H1 (cell line): ENCODE measurements at regions not wholly inside any gene's neighbourhood (a gene's known extent, or its start where the extent isn't known, plus 50 kb on each side); places are given as distances from the start of the nearest gene placed in this dataset.

ENCODE experiments used
- CTCF ChIA-PET: fragments of 300-600 bp; sonication (Branson Sonifier 250); formaldehyde crosslinking; loops from one replicate; lab custom pipeline; 2021; ENCODE audit not compliant: partially characterized antibody; lab: Charles Lee
- POLR2A ChIA-PET: fragments of 300-600 bp; sonication (Branson Sonifier 250); formaldehyde crosslinking; loops from one replicate; lab custom pipeline; 2021; ENCODE audit warnings: inconsistent platforms; ENCODE audit not compliant: partially characterized antibody; lab: Charles Lee
- DNase-seq, 2 experiments: peaks; one replicate each; pipeline versions ENCODE4 v3.0.0 to v3.0.0-alpha.2; 2010 to 2022; ENCODE audit warnings: low spot score in 2 of 2, low read depth in 1 of 2, mixed read lengths in 1 of 2
- FAIRE-seq: peaks from 2 replicates; lab custom pipeline; 2011; peaks lifted over from hg19 to GRCh38; lab: Jason Lieb, UNC
- H2AFZ ChIP-seq: 2 replicates; pipeline ENCODE4 v1.8.1; 2012; ENCODE audit warnings: low read length, inconsistent platforms
- H2AK5ac ChIP-seq: 2 replicates; pipeline ENCODE4 v1.6.1; 2013; ENCODE audit warnings: low read depth, low read length
- H2BK120ac ChIP-seq: replicated peaks from 2 replicates; pipeline ENCODE3; 2013; ENCODE audit warnings: low read depth, low read length, inconsistent platforms
- H2BK12ac ChIP-seq: 2 replicates; pipeline ENCODE4 v1.6.1; 2013; ENCODE audit warnings: low read depth, low read length
- H2BK15ac ChIP-seq: 2 replicates; pipeline ENCODE4 v1.6.1; 2013; ENCODE audit warnings: low read length
- H2BK20ac ChIP-seq: 2 replicates; pipeline ENCODE4 v1.6.1; 2013; ENCODE audit warnings: low read length
- H2BK5ac ChIP-seq: 2 replicates; pipeline ENCODE4 v1.6.1; 2013; ENCODE audit warnings: low read depth, low read length
- H3K14ac ChIP-seq: 2 replicates; pipeline ENCODE4 v1.6.1; 2013; ENCODE audit warnings: inconsistent platforms; ENCODE audit not compliant: insufficient read length
- H3K18ac ChIP-seq: 2 replicates; pipeline ENCODE4 v1.6.1; 2013; ENCODE audit warnings: low read length; ENCODE audit errors: extremely low read depth
- H3K23ac ChIP-seq: 2 replicates; pipeline ENCODE4 v1.6.1; 2013; ENCODE audit warnings: inconsistent platforms; ENCODE audit not compliant: insufficient read length
- H3K23me2 ChIP-seq: 2 replicates; pipeline ENCODE4 v1.6.1; 2013; ENCODE audit warnings: low read depth, low read length
- H3K27ac ChIP-seq: 2 replicates; pipeline ENCODE4 v1.6.1; 2011; ENCODE audit warnings: low read depth, low read length, inconsistent platforms
- H3K27me3 ChIP-seq, 4 experiments: replicated peaks in 1 of 4; 1 replicate in 1 of 4; 2 replicates in 3 of 4; pipeline versions ENCODE4 v1.6.1 to v1.8.1; 2011 to 2013; ENCODE audit warnings: low read length in 3 of 4, mild to moderate bottlenecking in 3 of 4, inconsistent platforms in 2 of 4, mixed read lengths in 2 of 4, moderate library complexity in 1 of 4; ENCODE audit not compliant: control insufficient read depth in 3 of 4, insufficient read depth in 3 of 4; ENCODE audit errors: extremely low read depth in 1 of 4
- H3K36me3 ChIP-seq, 4 experiments: 2 replicates each; pipeline versions ENCODE4 v1.6.1 to v1.8.1; 2011 to 2013; ENCODE audit warnings: mild to moderate bottlenecking in 4 of 4, low read length in 3 of 4, moderate library complexity in 2 of 4, control low read depth in 1 of 4, inconsistent platforms in 1 of 4; ENCODE audit not compliant: insufficient read depth in 4 of 4, control insufficient read depth in 2 of 4
- H3K4ac ChIP-seq: replicated peaks from 2 replicates; pipeline ENCODE3; 2013; ENCODE audit warnings: low read length, low read depth, mixed read lengths, inconsistent platforms; ENCODE audit not compliant: insufficient read length
- H3K4me1 ChIP-seq, 4 experiments: replicated peaks in 1 of 4; 1 replicate in 1 of 4; 2 replicates in 3 of 4; pipeline versions ENCODE4 v1.6.1 to v1.8.1; 2011 to 2013; ENCODE audit warnings: low read length in 3 of 4, inconsistent platforms in 2 of 4, mixed read lengths in 1 of 4; ENCODE audit not compliant: insufficient read depth in 4 of 4, control insufficient read depth in 3 of 4
- H3K4me2 ChIP-seq, 2 experiments: 2 replicates each; pipeline versions ENCODE4 v1.6.1 to v1.8.1; 2011 to 2013; ENCODE audit warnings: low read depth in 2 of 2, low read length in 2 of 2, control low read depth in 1 of 2, inconsistent platforms in 1 of 2, mild to moderate bottlenecking in 1 of 2; ENCODE audit not compliant: insufficient read depth in 1 of 2
- H3K4me3 ChIP-seq, 4 experiments: fragments of 200-600, 300-600 bp in 1 of 4; sonication (generic), shearing (Covaris generic), sonication (Bioruptor Twin) in 1 of 4; 2 replicates each; pipeline versions ENCODE4 v1.5.1 to v1.8.1; 2011 to 2016; ENCODE audit warnings: low read length in 4 of 4, low read depth in 3 of 4, control low read depth in 2 of 4, inconsistent platforms in 2 of 4, mild to moderate bottlenecking in 2 of 4, mixed read lengths in 1 of 4, moderate library complexity in 1 of 4; ENCODE audit not compliant: insufficient read depth in 2 of 4; ENCODE audit errors: extremely low read depth in 1 of 4
- H3K56ac ChIP-seq: replicated peaks from 2 replicates; pipeline ENCODE3; 2013; ENCODE audit warnings: low read depth, mild to moderate bottlenecking, mixed read lengths, low read length, inconsistent platforms; ENCODE audit not compliant: insufficient read length
- H3K79me1 ChIP-seq: 2 replicates; pipeline ENCODE4 v1.6.1; 2013; ENCODE audit warnings: low read depth, low read length, control low read depth
- H3K79me2 ChIP-seq, 2 experiments: 2 replicates each; pipeline versions ENCODE4 v1.6.1 to v1.8.1; 2012 to 2013; ENCODE audit warnings: low read length in 2 of 2, mild to moderate bottlenecking in 2 of 2, inconsistent platforms in 1 of 2; ENCODE audit not compliant: insufficient read depth in 2 of 2, control insufficient read depth in 1 of 2
- H3K9ac ChIP-seq, 4 experiments: replicated peaks in 1 of 4; 1 replicate in 1 of 4; 2 replicates in 3 of 4; pipeline versions ENCODE4 v1.6.1 to v1.8.1; 2011 to 2013; ENCODE audit warnings: low read depth in 3 of 4, low read length in 3 of 4, control low read depth in 2 of 4, mild to moderate bottlenecking in 2 of 4, moderate library complexity in 2 of 4, inconsistent platforms in 1 of 4; ENCODE audit errors: extremely low read depth in 1 of 4
- H3K9me3 ChIP-seq, 2 experiments: 2 replicates each; pipeline versions ENCODE4 v1.6.1 to v1.8.1; 2012 to 2013; ENCODE audit warnings: mild to moderate bottlenecking in 2 of 2, moderate library complexity in 2 of 2, control low read depth in 1 of 2, inconsistent platforms in 1 of 2, low read depth in 1 of 2, low read length in 1 of 2, mixed read lengths in 1 of 2; ENCODE audit not compliant: insufficient read depth in 2 of 2
- H4K20me1 ChIP-seq, 2 experiments: replicated peaks in 1 of 2; 2 replicates each; pipeline versions ENCODE3 to v1.8.1; 2011 to 2013; ENCODE audit warnings: inconsistent platforms in 2 of 2, low read length in 2 of 2, mild to moderate bottlenecking in 1 of 2; ENCODE audit not compliant: insufficient read depth in 2 of 2, control insufficient read depth in 1 of 2
- H4K5ac ChIP-seq: 2 replicates; pipeline ENCODE4 v1.6.1; 2013; ENCODE audit warnings: low read length, low read depth, mixed read lengths, inconsistent platforms; ENCODE audit not compliant: insufficient read length
- H4K8ac ChIP-seq: 2 replicates; pipeline ENCODE4 v1.8.0; 2013; ENCODE audit warnings: mild to moderate bottlenecking, moderate library complexity, low read length, inconsistent platforms; ENCODE audit not compliant: insufficient read depth; ENCODE audit errors: extremely low read depth
- H4K91ac ChIP-seq: replicated peaks from 2 replicates; pipeline ENCODE3; 2013; ENCODE audit warnings: low read length, mixed read lengths, inconsistent platforms; ENCODE audit not compliant: insufficient read length
- HDAC6 ChIP-seq: IDR thresholded peaks from one replicate; pipeline ENCODE4 v1.7.1; 2012; ENCODE audit warnings: low read depth, mild to moderate bottlenecking, inconsistent platforms, low read length, moderate library complexity
- NANOG ChIP-seq: IDR thresholded peaks from 2 replicates; pipeline ENCODE4 v1.6.1; 2011; ENCODE audit warnings: low read length, low read depth, mild to moderate bottlenecking, inconsistent platforms; ENCODE audit not compliant: insufficient read depth, poor library complexity, severe bottlenecking
- SIRT6 ChIP-seq: IDR thresholded peaks from one replicate; pipeline ENCODE4 v1.7.1; 2012; ENCODE audit warnings: low read length, inconsistent platforms
- SP4 ChIP-seq: IDR thresholded peaks from 2 replicates; pipeline ENCODE4 v1.6.1; 2012; ENCODE audit warnings: low read length, inconsistent platforms
- TAF1 ChIP-seq: IDR thresholded peaks from 2 replicates; pipeline ENCODE4 v1.6.1; 2011; ENCODE audit warnings: mild to moderate bottlenecking, low read depth, low read length
- TCF12 ChIP-seq: IDR thresholded peaks from 2 replicates; pipeline ENCODE4 v1.6.1; 2011; ENCODE audit warnings: low read depth, mild to moderate bottlenecking, low read length
- ZNF274 ChIP-seq: IDR thresholded peaks from 2 replicates; pipeline ENCODE4 v1.7.0; 2012; ENCODE audit warnings: low read length, borderline replicate concordance; ENCODE audit errors: extremely low read depth
- WGBS, 2 experiments: shearing (Covaris generic) in 1 of 2; methylation state at CpG; one replicate each; pipeline versions ENCODE4 v1.1.6 to v1.1.7; 2013 to 2015; ENCODE audit warnings: low lambda C conversion rate in 2 of 2, mixed read lengths in 2 of 2, inconsistent platforms in 1 of 2, low coverage in 1 of 2, missing lambda C conversion rate in 1 of 2; ENCODE audit not compliant: insufficient replicate concordance in 2 of 2, insufficient coverage in 1 of 2, insufficient read length in 1 of 2; ENCODE audit errors: extremely low coverage in 1 of 2, missing lambda C conversion rate in 1 of 2; 5-methylcytosine and 5-hydroxymethylcytosine counted together
- TF ChIP-seq, protein P1 (sequence below): IDR thresholded peaks from 2 replicates; pipeline ENCODE4 v1.6.1; 2011; ENCODE audit warnings: low read length, improper control_type of control experiment
- TF ChIP-seq, protein P2 (sequence below): IDR thresholded peaks from 2 replicates; pipeline ENCODE4 v1.6.1; 2012; ENCODE audit warnings: low read length, inconsistent platforms
- TF ChIP-seq, protein P3 (sequence below): IDR thresholded peaks from 2 replicates; pipeline ENCODE4 v1.6.1; 2012; ENCODE audit warnings: inconsistent platforms

DNA sequence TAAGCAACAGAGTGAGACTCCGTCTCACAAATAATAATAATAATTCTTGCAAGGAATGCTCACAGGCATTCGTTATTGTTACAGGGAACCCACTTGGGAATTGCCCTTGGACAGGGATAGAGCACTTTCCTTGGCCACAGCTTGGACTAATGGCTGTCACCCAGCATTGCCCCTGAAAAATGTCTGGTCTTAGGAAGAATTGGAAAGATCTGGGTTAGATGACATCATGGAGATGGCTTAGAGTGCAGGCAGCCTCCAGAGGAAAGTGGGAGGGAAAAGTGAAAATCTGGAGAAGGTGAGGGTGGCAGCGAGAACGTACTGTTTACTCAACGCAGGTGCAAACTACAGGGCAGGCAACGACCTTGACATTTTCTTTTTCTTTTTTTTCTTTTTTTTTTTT, 59.3 kb upstream of the MRTFB start:
- Histone ChIP-seq H3K56ac (no peak overlapping the region), H4K20me1 (no peaks in the 10 kb centered on the region), H3K27me3 (no peaks in the 10 kb centered on the region), H3K79me2 (no peaks in the 10 kb centered on the region), H4K91ac (no peak overlapping the region), H3K36me3 (no peaks in the 10 kb centered on the region), H4K8ac (no peak overlapping the region), H3K27ac (no peak overlapping the region), H4K5ac (no peak overlapping the region), H2BK120ac (no peak overlapping the region), H3K23ac (no peak overlapping the region), H2BK15ac (no peak overlapping the region), H3K14ac (no peak overlapping the region), H3K9ac (no peak overlapping the region), H2BK12ac (no peak overlapping the region), H2AFZ (no peak overlapping the region), H3K4ac (no peak overlapping the region), H3K4me1 (peaks cover 0 to 10% (median 8%) of the 10 kb centered on the region in 4 experiments; a peak in 5 of 7 replicates), H3K9me3 (no peaks in the 10 kb centered on the region), H3K23me2 (no peaks in the 10 kb centered on the region), H2BK5ac (no peak overlapping the region), H3K4me3 (no peak overlapping the region), H3K18ac (no peak overlapping the region), H3K79me1 (no peaks in the 10 kb centered on the region), H2BK20ac (no peak overlapping the region), H3K4me2 (no peak overlapping the region), H2AK5ac (no peak overlapping the region)
- WGBS, 2 experiments = 96% methylated on average over 5 of the region's 6 CpGs; no CpG with 5 or more reads in 1 of the 2 experiments
- DNase-seq (no peak), FAIRE-seq (no peak)
- TF ChIP-seq NANOG (no peak), ZNF274 (no peak), HDAC6 (no peak), TAF1 (no peak), SIRT6 (no peak), SP4 (no peak), TCF12 (no peak)
- TF ChIP-seq, protein P1, sequence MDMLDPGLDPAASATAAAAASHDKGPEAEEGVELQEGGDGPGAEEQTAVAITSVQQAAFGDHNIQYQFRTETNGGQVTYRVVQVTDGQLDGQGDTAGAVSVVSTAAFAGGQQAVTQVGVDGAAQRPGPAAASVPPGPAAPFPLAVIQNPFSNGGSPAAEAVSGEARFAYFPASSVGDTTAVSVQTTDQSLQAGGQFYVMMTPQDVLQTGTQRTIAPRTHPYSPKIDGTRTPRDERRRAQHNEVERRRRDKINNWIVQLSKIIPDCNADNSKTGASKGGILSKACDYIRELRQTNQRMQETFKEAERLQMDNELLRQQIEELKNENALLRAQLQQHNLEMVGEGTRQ = no peak
- TF ChIP-seq, protein P2, sequence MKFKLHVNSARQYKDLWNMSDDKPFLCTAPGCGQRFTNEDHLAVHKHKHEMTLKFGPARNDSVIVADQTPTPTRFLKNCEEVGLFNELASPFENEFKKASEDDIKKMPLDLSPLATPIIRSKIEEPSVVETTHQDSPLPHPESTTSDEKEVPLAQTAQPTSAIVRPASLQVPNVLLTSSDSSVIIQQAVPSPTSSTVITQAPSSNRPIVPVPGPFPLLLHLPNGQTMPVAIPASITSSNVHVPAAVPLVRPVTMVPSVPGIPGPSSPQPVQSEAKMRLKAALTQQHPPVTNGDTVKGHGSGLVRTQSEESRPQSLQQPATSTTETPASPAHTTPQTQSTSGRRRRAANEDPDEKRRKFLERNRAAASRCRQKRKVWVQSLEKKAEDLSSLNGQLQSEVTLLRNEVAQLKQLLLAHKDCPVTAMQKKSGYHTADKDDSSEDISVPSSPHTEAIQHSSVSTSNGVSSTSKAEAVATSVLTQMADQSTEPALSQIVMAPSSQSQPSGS = no peak
- TF ChIP-seq, protein P3, sequence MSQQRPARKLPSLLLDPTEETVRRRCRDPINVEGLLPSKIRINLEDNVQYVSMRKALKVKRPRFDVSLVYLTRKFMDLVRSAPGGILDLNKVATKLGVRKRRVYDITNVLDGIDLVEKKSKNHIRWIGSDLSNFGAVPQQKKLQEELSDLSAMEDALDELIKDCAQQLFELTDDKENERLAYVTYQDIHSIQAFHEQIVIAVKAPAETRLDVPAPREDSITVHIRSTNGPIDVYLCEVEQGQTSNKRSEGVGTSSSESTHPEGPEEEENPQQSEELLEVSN = no peak
- CTCF ChIA-PET = no interaction called here
- POLR2A ChIA-PET = no interaction called here
